HT-29 (cell line): ENCODE measurements at regions not wholly inside any gene's neighbourhood (a gene's known extent, or its start where the extent isn't known, plus 50 kb on each side); places are given as distances from the start of the nearest gene placed in this dataset.

ENCODE experiments used
- DNase-seq: peaks from one replicate; pipeline ENCODE4 v3.0.0-alpha.2; 2015; ENCODE audit warnings: low spot score

GRCh38 chr1:172887162-172887561 lies 163.6 kb downstream of the TNFSF18 start:
- DNase-seq, result peak; percentile 50

- peak; percentile 38 for DNase-seq
Measured at GRCh38 chr1:172893146-172893841, 157.4 kb downstream of the TNFSF18 start.

GRCh38 chr1:172894349-172895049 lies 156.2 kb downstream of the TNFSF18 start:
- no peak for DNase-seq

GRCh38 chr1:172895050-172895460 lies 155.7 kb downstream of the TNFSF18 start:
- no peak for DNase-seq

GRCh38 chr1:172895761-172896160 lies 155.0 kb downstream of the TNFSF18 start:
- no peak for DNase-seq

- no peak for DNase-seq
Measured at GRCh38 chr1:172897738-172898137, 153.0 kb downstream of the TNFSF18 start.

GRCh38 chr1:172898866-172899265 lies 151.9 kb downstream of the TNFSF18 start:
- no peak for DNase-seq

GRCh38 chr1:172900376-172900997 lies 150.3 kb downstream of the TNFSF18 start:
- DNase-seq, result no peak

GRCh38 chr1:172902200-172902599 lies 148.5 kb downstream of the TNFSF18 start:
- no peak for DNase-seq

- no peak for DNase-seq
Measured at GRCh38 chr1:172902861-172903381, 147.8 kb downstream of the TNFSF18 start.

- peak; percentile 27 for DNase-seq
Measured at GRCh38 chr1:172903581-172904220, 147.0 kb downstream of the TNFSF18 start.

GRCh38 chr1:172905452-172905851 lies 145.3 kb downstream of the TNFSF18 start:
- no peak for DNase-seq

- DNase-seq, result peak; percentile 79
Measured at GRCh38 chr1:172906778-172907592, 143.8 kb downstream of the TNFSF18 start.

- no peak for DNase-seq
Measured at GRCh38 chr1:172907834-172908326, 142.9 kb downstream of the TNFSF18 start.

- DNase-seq, result no peak
Measured at GRCh38 chr1:172909606-172910326, 141.0 kb downstream of the TNFSF18 start.

- DNase-seq, result no peak
Measured at GRCh38 chr1:172912765-172913260, 137.9 kb downstream of the TNFSF18 start.

- DNase-seq, result peak; percentile 48
Measured at GRCh38 chr1:172914501-172915144, 136.1 kb downstream of the TNFSF18 start.

- DNase-seq, result no peak
Measured at GRCh38 chr1:172915271-172915670, 135.5 kb downstream of the TNFSF18 start.

- no peak for DNase-seq
Measured at GRCh38 chr1:172916116-172916515, 134.6 kb downstream of the TNFSF18 start.

GRCh38 chr1:172917972-172918371 lies 132.8 kb downstream of the TNFSF18 start:
- no peak for DNase-seq
